CD14-positive monocyte (primary cell): ENCODE measurements at regions not wholly inside any gene's neighbourhood (a gene's known extent, or its start where the extent isn't known, plus 50 kb on each side); places are given as distances from the start of the nearest gene placed in this dataset.

Experiments
- DNase-seq, 3 donors: peaks; one replicate each; pipeline ENCODE4 v3.0.0-alpha.2; 2011 to 2022
- H2AFZ ChIP-seq: 2 replicates; pipeline ENCODE4 v1.6.0; 2012; ENCODE audit warnings: mild to moderate bottlenecking, low read depth, low read length, inconsistent platforms; ENCODE audit not compliant: insufficient read depth, poor library complexity, severe bottlenecking
- H3K27ac ChIP-seq, 2 donors: 1 replicate in 1 of 2; 2 replicates in 1 of 2; pipeline ENCODE4 v1.5.1; 2012 to 2013; ENCODE audit warnings: low read length in 2 of 2, control low read depth in 1 of 2, inconsistent platforms in 1 of 2, low read depth in 1 of 2, mild to moderate bottlenecking in 1 of 2
- H3K27me3 ChIP-seq, 2 donors: one replicate each; pipeline versions ENCODE4 v1.6.0 to v1.6.1; 2011 to 2013; ENCODE audit warnings: low read length in 2 of 2; ENCODE audit not compliant: control insufficient read depth in 2 of 2, insufficient read depth in 2 of 2
- H3K36me3 ChIP-seq, 2 donors: replicated peaks in 1 of 2; 1 replicate in 1 of 2; 2 replicates in 1 of 2; pipeline versions ENCODE4 v1.5.1 to v1.6.1; 2012 to 2013; ENCODE audit warnings: low read length in 2 of 2, control low read depth in 1 of 2, inconsistent platforms in 1 of 2, mild to moderate bottlenecking in 1 of 2; ENCODE audit not compliant: insufficient read depth in 2 of 2, control insufficient read depth in 1 of 2
- H3K4me1 ChIP-seq, 2 donors: 1 replicate in 1 of 2; 2 replicates in 1 of 2; pipeline versions ENCODE4 v1.5.1 to v1.6.1; 2012 to 2013; ENCODE audit warnings: low read length in 2 of 2, control low read depth in 1 of 2, inconsistent platforms in 1 of 2, mild to moderate bottlenecking in 1 of 2, moderate library complexity in 1 of 2; ENCODE audit not compliant: insufficient read depth in 2 of 2, control insufficient read depth in 1 of 2
- H3K4me2 ChIP-seq: replicated peaks from 2 replicates; pipeline ENCODE3; 2012; ENCODE audit warnings: low read length, moderate library complexity, mild to moderate bottlenecking; ENCODE audit not compliant: poor library complexity, severe bottlenecking; ENCODE audit errors: extremely low read depth
- H3K4me3 ChIP-seq, 3 experiments: fragments of 200-600 bp in 1 of 3; sonication (generic) in 1 of 3; replicated peaks in 1 of 3; 1 replicate in 2 of 3; 2 replicates in 1 of 3; pipeline ENCODE4 v1.5.1; 2011 to 2013; ENCODE audit warnings: low read length in 3 of 3, mild to moderate bottlenecking in 3 of 3, control low read depth in 2 of 3, low read depth in 2 of 3, inconsistent platforms in 1 of 3, moderate library complexity in 1 of 3
- H3K79me2 ChIP-seq: 2 replicates; pipeline ENCODE4 v1.6.0; 2012; ENCODE audit warnings: mild to moderate bottlenecking, control low read depth, inconsistent platforms, low read length, moderate library complexity; ENCODE audit not compliant: insufficient read depth
- H3K9ac ChIP-seq: 2 replicates; pipeline ENCODE4 v1.6.0; 2017; ENCODE audit warnings: low read length, mild to moderate bottlenecking; ENCODE audit not compliant: insufficient read depth, poor library complexity, severe bottlenecking
- H3K9me3 ChIP-seq, 2 donors: replicated peaks in 1 of 2; 1 replicate in 1 of 2; 2 replicates in 1 of 2; pipeline versions ENCODE4 v1.5.1 to v1.6.1; 2012 to 2013; ENCODE audit warnings: low read length in 2 of 2, control low read depth in 1 of 2; ENCODE audit not compliant: control insufficient read depth in 1 of 2, insufficient read depth in 1 of 2
- H4K20me1 ChIP-seq: 2 replicates; pipeline ENCODE4 v1.6.0; 2012; ENCODE audit warnings: mild to moderate bottlenecking, low read length, control low read depth, moderate library complexity; ENCODE audit not compliant: insufficient read depth
- H3K27ac Mint-ChIP-seq, 7 donors: one replicate each; pipeline ENCODE4 v1.8.0; 2020; ENCODE audit warnings: mild to moderate bottlenecking in 7 of 7, mixed read lengths in 7 of 7, moderate library complexity in 6 of 7, inconsistent platforms in 2 of 7
- H3K27me3 Mint-ChIP-seq, 3 donors: one replicate each; pipeline ENCODE4 v1.8.0; 2021 to 2022; ENCODE audit warnings: low read depth in 3 of 3, mild to moderate bottlenecking in 3 of 3, mixed read lengths in 3 of 3, moderate library complexity in 3 of 3, inconsistent platforms in 1 of 3
- H3K36me3 Mint-ChIP-seq, 2 donors: one replicate each; pipeline ENCODE4 v1.8.0; 2020; ENCODE audit warnings: mixed read lengths in 2 of 2, inconsistent platforms in 1 of 2, mild to moderate bottlenecking in 1 of 2
- H3K4me1 Mint-ChIP-seq: one replicate; pipeline ENCODE4 v1.8.0; 2020; ENCODE audit warnings: mild to moderate bottlenecking, mixed read lengths
- H3K4me3 Mint-ChIP-seq, 2 donors: one replicate each; pipeline ENCODE4 v1.8.0; 2020; ENCODE audit warnings: mild to moderate bottlenecking in 2 of 2, mixed read lengths in 2 of 2, moderate library complexity in 1 of 2
- H3K9me3 Mint-ChIP-seq, 7 donors: one replicate each; pipeline ENCODE4 v1.8.0; 2020 to 2022; ENCODE audit warnings: mixed read lengths in 7 of 7, mild to moderate bottlenecking in 6 of 7, moderate library complexity in 6 of 7, inconsistent platforms in 2 of 7
- CTCF ChIP-seq: fragments of 200-600 bp; IDR thresholded peaks from one replicate; pipeline ENCODE4 v1.8.0; 2022; ENCODE audit warnings: antibody characterized with exemption, mild to moderate bottlenecking
- WGBS: methylation state at CpG from one replicate; pipeline ENCODE4 v1.1.5; 2013; ENCODE audit warnings: missing lambda C conversion rate; ENCODE audit not compliant: insufficient coverage; 5-methylcytosine and 5-hydroxymethylcytosine counted together
- intact Hi-C, 2 donors: fragments of 100-400 bp; cut with micrococcal nuclease; formaldehyde crosslinking; loops; one replicate each; pipeline versions ENCODE4 v1.15.0 to v1.15.1; 2023

- H2AFZ ChIP-seq, result no peak overlapping the region
- no peaks in the 10 kb centered on the region for H3K4me1 ChIP-seq
- H3K9ac ChIP-seq, result no peak overlapping the region
- H3K4me1 Mint-ChIP-seq, result no peaks in the 10 kb centered on the region
- no peak for TF ChIP-seq CTCF
- H3K36me3 Mint-ChIP-seq, result no peaks in the 10 kb centered on the region
- no peak overlapping the region for H3K27ac Mint-ChIP-seq
- H3K9me3 ChIP-seq, result peaks cover 28 to 37% of the 10 kb centered on the region in 2 donors
- 97% methylated on average over 6 of the region's 7 CpGs for WGBS
- no peaks in the 10 kb centered on the region for H3K27me3 ChIP-seq
- no peak overlapping the region for H3K4me3 Mint-ChIP-seq
- H3K27me3 Mint-ChIP-seq, result no peaks in the 10 kb centered on the region
- H4K20me1 ChIP-seq, result no peaks in the 10 kb centered on the region
- no peak for DNase-seq
- no peaks in the 10 kb centered on the region for H3K79me2 ChIP-seq
- peaks cover 15 to 42% (median 37%) of the 10 kb centered on the region in 7 donors for H3K9me3 Mint-ChIP-seq
- H3K36me3 ChIP-seq, result no peaks in the 10 kb centered on the region
- H3K27ac ChIP-seq, result no peak overlapping the region
- intact Hi-C loops, result no loop called here
- H3K4me2 ChIP-seq, result no peak overlapping the region
- no peak overlapping the region for H3K4me3 ChIP-seq
Observed at GRCh38 chr2:184530239-184530638, 68.1 kb upstream of the ZNF804A start.

GRCh38 chr2:184530959-184531358, 67.4 kb upstream of the ZNF804A start:
- H3K4me3 Mint-ChIP-seq, result no peak overlapping the region
- H3K27ac Mint-ChIP-seq, result peak overlapping the region in 1 of 7 donors; percentile 36

More at GRCh38 chr2:184530959-184531358, 67.4 kb upstream of the ZNF804A start:
- intact Hi-C loops, result no loop called here
- Histone ChIP-seq H3K4me1 (no peaks in the 10 kb centered on the region), H3K27ac (no peak overlapping the region), H3K36me3 (no peaks in the 10 kb centered on the region), H2AFZ (no peak overlapping the region), H4K20me1 (no peaks in the 10 kb centered on the region), H3K27me3 (no peaks in the 10 kb centered on the region), H3K4me2 (no peak overlapping the region), H3K4me3 (no peak overlapping the region), H3K79me2 (no peaks in the 10 kb centered on the region), H3K9ac (no peak overlapping the region), H3K9me3 (peaks cover 28 to 37% of the 10 kb centered on the region in 2 donors)
- Mint-ChIP-seq H3K9me3 (peaks cover 15 to 41% (median 36%) of the 10 kb centered on the region in 7 donors), H3K36me3 (no peaks in the 10 kb centered on the region), H3K4me1 (no peaks in the 10 kb centered on the region), H3K27me3 (no peaks in the 10 kb centered on the region)
- no peak for TF ChIP-seq CTCF
- no peak for DNase-seq
- WGBS, result 94% methylated on average over 6 of the region's 6 CpGs
